Right lobe of liver (tissue), 4 donors: ENCODE measurements at regions not wholly inside any gene's neighbourhood (a gene's known extent, or its start where the extent isn't known, plus 50 kb on each side); places are given as distances from the start of the nearest gene placed in this dataset.

Source experiments
- POLR2A ChIP-seq: fragments of 450-650 bp; IDR thresholded peaks from one replicate; pipeline ENCODE4 v1.6.1; 2017; ENCODE audit warnings: antibody characterized with exemption, mild to moderate bottlenecking
- TF ChIP-seq, protein P1 (sequence below), 4 donors: fragments of 200-600 bp in 3 of 4; fragments of 450-650 bp in 1 of 4; IDR thresholded peaks; one replicate each; pipeline versions ENCODE4 v1.5.1 to v1.8.0; 2016 to 2022; ENCODE audit warnings: antibody characterized with exemption in 4 of 4, mild to moderate bottlenecking in 2 of 4
- donor health status: DM: no; HTN: no; CAD: no.
- donor health status: DM: no; HTN: no; CAD: no.
- donor health status: DM: no; HTN: yes; CAD: no.

DNA sequence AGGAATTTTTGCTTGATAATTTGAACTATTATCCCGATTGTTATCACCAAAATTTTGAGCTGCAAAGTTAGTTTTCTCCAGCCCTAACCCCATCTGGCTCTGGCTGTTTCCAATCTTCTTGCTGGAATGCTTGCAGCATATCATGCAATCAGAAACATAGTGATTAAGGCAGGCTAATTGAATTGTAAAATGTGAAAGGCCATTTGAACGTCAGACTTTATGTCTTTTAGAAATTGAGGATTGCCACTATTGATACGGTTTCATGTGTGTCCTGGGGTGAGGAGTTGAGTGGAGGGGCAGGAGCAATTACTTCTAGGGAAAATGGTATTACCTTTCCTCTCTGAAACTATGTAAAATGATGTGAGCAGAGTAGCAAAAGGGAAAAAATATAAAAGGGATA is 1674.5 kb upstream of the LRRTM1 start:
- TF ChIP-seq, protein P1, sequence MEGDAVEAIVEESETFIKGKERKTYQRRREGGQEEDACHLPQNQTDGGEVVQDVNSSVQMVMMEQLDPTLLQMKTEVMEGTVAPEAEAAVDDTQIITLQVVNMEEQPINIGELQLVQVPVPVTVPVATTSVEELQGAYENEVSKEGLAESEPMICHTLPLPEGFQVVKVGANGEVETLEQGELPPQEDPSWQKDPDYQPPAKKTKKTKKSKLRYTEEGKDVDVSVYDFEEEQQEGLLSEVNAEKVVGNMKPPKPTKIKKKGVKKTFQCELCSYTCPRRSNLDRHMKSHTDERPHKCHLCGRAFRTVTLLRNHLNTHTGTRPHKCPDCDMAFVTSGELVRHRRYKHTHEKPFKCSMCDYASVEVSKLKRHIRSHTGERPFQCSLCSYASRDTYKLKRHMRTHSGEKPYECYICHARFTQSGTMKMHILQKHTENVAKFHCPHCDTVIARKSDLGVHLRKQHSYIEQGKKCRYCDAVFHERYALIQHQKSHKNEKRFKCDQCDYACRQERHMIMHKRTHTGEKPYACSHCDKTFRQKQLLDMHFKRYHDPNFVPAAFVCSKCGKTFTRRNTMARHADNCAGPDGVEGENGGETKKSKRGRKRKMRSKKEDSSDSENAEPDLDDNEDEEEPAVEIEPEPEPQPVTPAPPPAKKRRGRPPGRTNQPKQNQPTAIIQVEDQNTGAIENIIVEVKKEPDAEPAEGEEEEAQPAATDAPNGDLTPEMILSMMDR (IDR thresholded peaks at IDR 0.05): no peak
- no peak for TF ChIP-seq POLR2A
